Activated CD8-positive, alpha-beta memory T cell treated with anti-CD3 and anti-CD28 coated beads, Interleukin-2, amount 50 U/mL, for 4 hours (primary cell): ENCODE measurements at regions not wholly inside any gene's neighbourhood (a gene's known extent, or its start where the extent isn't known, plus 50 kb on each side); places are given as distances from the start of the nearest gene placed in this dataset.
"Not testable (repeated sequence)": the region's sequence is repeated elsewhere in the genome, so short reads cannot be mapped to it uniquely, and the experiment has no call there.

Experiments used
- DNase-seq: peaks from one replicate; pipeline ENCODE4 v3.0.0-alpha.2; 2020

DNA sequence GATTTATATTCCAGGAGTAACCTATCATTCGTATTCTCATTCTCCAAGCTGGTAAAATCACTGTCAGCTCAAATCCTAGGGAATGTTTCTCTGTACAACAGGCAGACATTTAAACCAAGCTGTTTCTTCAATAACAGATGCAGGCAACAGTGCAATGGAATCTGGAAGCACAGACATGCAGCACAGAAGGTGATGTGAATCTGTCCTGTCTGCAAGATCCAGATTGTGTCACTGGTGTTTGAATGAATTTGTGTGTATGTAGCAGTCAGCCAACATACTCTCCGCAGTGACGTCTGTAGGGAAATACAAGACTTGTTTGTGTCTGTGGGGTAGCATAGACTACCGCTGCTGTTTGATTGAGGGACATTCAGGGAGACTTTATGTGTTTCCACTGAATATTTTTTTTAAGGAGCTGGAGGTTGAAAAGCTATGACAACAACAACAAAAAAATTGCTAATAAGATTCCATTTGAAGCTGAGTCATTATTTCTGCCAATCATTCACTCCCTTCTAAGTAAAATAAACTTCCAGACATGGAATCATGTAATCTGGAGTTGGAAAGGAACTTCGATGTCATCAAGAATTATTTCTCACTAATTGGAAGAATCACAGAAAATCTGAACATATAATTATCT, 122.9 kb upstream of the MYO3A start:
- no peak for DNase-seq

DNA sequence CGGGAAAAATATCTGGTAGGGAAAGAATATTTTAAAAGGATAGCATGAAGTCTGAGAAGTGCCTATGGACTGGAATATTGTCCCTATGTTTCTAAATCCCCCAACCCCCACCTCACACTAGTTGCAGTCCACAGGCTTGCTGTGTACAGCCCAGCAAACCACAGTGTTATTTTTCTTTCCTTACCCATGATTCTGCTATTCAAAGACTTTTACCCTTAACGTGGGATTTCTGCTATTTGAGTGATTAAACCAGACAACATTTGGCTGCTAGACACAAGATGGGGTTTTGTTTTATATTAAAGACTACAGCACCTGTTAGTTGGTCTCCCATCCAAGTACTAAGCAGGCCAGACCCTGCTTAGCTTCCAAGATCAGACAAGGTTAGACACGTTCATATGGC, 120.5 kb upstream of the MYO3A start:
- DNase-seq, result no peak

DNA sequence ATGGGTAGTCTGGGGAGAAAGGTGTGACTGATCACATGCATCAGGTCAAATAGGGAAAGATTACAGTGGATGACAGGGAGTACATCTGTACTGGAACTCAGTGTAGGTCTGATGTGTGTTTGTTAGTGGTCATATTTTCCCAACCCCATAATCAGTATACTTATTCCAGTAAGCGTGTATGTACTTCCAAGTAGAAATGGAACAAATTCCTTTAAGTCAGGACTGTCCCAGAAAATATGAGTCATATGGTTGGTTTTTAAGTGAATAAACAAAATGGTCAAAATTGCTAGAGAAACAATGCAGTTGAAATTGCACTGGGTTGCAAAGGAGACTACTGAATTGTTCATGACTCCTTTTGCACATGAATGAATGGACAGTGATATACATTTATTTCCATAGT, 118.8 kb upstream of the MYO3A start:
- no peak for DNase-seq

DNA sequence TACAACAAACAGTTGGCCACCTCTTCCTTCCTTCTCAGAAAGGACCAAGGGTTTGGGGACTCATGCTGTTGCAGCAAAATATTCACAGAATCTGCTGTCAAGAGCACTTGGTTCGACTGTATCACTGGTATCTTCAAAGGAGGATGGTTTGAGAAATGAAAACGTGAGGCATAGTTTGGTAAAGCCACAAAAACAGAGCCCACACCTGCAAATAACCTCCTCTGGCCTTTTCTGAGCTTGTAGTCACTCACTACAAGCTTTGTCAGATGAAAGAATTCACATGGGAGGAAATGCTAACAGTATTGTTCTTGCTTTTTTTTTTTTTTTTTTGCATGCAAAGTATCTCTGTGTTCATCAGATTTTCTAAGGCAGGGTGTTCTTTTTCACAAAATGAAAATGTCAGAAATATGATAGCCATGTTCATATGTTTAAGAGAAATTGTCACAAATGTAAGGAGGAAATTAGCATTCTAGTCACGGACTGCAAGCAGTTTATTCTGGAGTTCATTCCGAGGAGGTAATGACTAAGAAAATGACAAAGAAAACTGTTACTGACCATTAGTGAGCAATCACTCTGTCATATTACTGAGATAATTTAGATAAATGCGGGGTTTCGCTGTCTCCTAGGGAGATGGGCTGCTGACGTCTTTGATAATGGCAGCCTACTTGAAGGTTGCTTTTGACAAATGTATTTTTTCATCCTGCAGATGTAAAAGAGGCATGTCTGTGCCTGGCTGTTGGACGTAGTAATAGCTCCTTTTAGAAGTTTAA, 117.8 kb upstream of the MYO3A start:
- no peak for DNase-seq

DNA sequence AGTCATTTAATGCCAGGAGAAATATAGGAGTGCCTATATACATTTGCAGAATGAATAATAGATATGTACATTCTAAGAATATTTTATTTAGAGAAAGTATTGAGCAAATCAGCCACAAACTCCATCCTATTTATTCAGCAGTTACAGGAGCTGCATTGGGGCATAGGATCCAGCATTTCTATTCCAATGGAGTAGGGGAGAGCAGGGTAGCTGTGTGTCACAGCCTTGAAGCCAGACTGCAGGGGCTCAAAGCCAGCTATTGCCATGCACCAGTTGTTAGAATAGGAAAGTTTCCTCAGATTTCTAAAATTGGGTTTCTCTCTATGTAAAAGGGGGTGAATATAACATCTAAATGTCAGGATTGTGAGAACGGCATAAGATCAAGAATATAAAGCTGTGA, 116.8 kb upstream of the MYO3A start:
- no peak for DNase-seq

DNA sequence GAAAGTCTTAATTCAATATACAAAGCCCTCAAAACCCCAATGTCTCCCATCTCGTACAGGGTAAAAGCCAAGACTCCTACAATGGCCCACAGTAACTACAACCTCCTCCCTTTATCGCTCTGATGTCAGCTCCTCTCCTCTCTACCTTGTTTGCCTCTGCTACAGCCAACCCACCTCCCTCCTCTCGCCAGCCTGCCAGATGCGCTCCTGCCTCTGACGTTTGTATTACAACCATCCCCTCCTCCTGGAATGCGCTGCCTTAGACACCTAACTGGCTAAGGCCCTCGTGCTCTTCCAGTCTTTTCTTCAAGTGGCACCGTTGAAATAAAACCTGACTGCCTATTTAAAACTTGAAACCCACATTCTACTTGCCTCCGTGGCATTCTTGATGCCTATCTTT, 115.3 kb upstream of the MYO3A start:
- no peak for DNase-seq

DNA sequence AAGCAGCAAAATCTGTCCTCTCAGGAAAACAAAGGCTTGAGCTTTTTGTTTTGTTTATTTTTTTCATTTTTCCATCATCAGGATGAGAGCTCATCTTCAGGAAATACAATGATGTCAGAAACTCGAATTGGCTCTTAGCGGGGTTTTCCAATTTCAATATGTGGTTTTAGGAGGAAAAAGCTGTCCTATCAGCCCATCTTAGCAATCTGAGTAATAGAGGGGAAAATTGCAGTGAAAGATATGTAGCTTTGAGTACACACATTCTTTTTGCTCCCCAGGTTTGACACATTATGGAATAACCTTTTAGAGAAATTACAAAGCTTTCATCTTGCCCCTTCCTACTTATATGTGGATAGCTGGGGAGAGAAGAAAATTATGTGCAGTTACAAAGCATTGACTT, 113.6 kb upstream of the MYO3A start:
- no peak for DNase-seq

DNA sequence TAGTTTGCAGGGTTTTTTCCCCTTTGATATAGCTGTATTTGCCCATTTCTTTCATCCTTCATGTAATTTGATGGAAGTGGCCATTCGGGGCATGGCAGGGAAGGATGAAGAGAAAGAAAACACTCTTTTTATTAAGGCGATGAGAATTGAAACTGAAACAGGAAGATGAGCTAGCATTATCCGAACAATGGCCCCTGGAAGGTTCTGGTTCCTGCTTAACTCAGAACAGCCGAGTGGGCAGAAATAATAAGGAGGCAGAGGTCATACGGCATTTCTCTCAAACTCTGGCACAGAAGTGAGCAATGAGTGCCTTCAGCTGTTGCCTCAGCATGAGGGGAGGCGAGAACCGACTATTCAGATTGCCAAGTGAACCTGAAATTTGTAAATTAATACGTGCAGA, 113.2 kb upstream of the MYO3A start:
- DNase-seq, result no peak

DNA sequence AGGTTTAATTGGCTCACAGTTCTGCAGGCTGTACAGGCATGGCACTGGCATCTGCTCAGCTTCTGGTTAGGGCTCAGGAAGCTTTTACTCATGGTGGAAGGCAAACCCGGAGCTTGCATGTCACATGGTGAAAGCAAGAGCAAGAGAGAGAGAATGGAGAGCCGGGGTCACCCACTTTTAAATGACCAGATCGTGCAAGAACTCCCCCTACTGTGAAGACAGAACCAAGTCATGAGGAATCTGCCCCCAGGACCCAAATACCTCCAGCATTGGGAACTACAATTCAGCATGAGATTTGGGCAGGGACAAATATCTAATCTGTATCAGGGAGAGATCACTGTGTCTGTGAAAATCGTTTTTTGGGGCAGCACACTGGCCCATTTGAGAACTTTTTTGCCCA, 110.0 kb upstream of the MYO3A start:
- DNase-seq, result no peak

DNA sequence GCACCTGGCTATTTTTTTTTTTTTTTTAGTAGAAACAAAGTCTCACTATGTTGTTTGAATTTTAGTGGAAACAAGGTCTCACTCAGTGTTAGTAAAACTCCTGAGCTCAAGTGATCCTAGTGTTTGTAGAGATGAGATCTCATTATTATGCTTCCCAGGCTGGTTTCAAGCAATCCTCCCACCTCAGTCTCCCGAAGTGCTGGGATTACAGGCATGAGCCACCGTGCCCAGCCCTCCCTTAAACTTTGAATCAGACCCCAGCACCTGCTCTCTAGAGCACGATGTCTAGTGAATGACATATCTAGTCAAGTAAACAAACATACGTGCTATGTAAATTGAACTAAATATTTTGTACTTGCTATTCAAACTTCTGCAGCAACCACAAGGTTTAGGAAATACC, 105.6 kb upstream of the MYO3A start:
- no peak for DNase-seq

DNA sequence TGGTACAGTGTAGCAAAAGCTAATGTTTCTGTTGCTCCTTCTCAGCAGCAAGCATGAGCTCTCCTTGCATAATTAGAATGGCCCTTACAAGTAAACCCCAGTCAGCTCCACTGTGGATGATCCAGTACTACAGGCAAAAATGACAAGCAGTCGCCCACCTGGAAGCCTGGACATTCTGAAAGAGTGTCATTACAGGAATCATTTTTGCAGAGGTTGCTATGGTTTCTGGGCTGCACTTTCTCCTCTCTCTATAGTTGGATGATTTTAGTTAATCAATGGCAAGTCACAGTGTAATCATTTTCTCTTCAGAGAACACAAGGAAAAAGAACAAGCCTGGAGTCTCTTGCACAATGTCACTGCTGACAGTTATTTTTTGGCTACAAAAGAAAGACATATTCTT, 102.9 kb upstream of the MYO3A start:
- DNase-seq, result no peak

DNA sequence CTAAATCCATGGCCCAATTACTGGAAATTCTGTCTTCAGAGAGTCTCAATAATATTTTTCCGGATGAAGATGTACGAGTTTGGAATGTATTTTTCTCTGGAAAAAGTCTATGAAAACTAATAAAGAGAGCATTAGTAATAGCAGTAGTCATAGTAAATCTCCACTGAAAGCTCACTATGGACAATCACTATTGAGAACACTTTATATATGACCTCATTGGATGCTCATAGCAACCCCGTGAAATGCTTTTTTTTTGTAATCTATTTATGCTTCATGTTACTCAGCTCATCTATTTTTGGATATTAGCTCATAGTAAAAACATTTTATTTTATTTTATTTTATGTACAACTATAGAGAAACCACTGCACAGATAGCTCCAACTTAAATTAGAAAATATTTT, 94.3 kb upstream of the MYO3A start:
- no peak for DNase-seq

DNA sequence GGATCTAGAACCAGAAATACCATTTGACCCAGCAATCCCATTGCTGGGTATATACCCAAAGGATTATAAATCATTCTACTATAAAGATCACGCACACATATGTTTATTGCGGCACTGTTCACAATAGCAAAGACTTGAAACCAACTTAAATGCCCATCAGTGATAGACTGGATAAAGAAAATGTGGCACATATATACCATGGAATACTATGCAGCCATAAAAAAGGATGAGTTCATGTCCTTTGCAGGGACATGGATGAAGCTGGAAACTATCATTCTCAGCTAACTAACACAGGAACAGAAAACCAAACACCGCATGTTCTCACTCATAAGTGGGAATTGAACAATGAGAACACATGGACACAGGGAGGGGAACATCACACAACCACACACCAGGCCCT, 93.2 kb upstream of the MYO3A start:
- DNase-seq, result not testable (repeated sequence)

DNA sequence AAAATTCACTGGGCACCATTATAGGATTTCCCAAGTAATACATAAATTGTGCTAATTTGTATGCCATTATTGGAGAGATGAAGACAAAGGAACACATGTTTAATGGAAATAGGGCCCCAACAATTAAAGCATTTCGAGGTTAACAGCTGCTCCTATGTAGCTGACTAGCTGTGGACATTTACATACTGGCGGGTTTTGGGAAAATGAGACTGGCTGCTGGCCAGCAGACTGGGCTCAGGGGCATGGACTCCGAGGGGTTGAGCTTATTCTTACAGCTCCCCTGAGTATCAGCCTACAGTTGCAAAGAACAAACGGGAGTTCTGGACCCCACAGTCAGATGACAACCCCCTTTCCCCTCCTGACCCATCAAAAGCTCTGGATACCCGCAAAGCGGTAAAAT, 91.9 kb upstream of the MYO3A start:
- DNase-seq, result no peak

DNA sequence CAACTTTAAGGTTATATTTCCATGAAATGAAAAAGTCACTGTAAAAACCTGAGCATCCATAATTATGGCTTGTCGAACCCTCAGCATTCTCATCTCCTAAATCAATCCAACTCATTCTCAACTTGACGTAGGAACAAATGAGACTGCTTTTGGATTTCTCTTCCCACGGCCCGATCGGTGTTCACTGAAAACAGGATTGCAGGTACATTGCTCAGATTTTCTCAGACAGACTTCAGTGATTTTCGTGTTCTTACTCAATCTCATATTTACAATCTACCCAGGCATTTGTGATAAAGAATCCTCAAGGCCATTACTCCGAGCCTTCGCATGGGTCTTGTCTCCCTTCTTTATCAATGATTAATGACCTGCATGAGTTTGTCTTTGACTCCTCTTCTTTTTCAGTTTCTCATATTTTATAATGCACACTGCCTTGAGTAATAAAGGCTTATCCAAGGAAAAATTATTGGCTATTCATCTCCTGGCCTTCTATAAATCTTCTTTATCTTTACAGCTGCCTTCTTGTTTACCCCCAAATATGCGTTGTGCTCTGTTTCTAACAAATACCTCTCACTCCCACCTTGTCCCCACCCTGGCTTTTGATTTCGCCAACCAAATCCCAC, 90.4 kb upstream of the MYO3A start:
- DNase-seq, result no peak

DNA sequence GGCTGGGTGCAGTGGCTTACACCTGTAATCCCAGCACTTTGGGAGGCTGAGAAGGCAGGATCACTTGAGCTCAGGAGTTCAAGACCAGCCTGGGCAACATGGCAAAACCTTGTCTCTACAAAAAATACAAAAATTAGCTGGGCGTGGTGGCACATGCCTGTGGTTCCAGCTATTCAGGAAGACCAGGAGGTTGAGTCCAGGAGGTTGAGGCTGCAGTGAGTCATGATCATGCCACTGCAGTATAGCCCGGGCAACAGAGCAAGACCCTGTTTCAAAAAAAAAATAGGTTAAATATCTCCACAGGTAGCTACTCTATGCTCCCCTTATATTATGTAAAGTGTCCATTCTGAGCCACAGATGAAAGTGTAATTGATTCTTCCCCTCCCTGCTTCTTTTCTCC, 89.3 kb upstream of the MYO3A start:
- not testable (repeated sequence) for DNase-seq

DNA sequence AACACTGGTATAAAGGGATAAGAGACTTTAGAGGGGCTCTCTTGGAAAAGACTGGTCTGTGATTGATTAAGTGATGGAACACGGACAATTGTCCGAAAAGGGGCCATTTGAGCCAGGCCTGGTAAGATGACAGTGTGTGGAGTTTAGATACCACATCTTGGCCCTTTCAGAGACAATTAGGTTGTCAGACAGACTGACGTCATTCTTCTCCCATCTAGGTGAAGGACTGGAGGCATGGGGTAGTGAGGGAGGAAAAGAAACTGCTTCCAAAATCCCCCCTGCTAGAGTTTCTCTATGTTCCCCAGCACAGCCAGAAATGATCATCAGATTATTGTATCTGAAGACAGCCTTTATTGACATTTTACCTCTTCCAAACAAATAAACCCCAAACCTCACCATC, 84.8 kb upstream of the MYO3A start:
- no peak for DNase-seq

DNA sequence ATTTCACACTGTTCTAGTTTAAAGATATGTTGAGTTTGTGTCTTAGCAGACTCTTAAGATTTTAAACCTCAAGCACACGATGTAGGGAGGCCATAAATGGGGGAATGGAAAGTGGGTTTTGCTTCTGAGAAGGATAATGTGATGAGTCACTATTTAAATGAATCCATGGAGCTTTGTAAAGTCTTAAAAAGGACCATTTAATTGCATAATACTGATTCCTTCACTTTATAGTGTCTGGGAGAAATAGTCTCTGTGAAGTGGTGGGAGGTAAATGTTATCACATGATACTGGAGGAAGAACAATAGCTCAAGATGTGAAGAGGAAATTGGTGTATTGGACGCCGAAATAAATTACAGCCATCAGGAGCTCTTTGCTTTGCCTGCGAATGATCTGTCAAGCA, 84.0 kb upstream of the MYO3A start:
- no peak for DNase-seq

DNA sequence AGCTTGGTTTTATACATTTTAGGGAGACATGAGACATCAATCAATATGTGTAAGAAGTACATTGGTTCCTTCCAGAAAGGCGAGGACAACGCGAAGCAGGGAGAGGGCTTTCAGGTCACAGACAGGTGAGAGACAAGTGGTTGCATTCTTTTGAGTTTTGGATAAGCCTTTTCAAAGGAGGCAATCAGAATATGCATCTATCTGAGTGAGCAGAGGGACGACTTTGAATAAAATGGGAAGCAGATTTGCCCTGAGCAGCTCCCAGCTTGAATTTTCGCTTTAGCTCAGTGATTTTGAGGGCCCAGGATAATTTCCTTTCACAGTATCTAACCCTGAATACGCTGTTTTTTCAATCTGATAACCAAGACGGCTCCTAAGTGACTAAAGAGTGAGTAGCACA, 82.5 kb upstream of the MYO3A start:
- no peak for DNase-seq

DNA sequence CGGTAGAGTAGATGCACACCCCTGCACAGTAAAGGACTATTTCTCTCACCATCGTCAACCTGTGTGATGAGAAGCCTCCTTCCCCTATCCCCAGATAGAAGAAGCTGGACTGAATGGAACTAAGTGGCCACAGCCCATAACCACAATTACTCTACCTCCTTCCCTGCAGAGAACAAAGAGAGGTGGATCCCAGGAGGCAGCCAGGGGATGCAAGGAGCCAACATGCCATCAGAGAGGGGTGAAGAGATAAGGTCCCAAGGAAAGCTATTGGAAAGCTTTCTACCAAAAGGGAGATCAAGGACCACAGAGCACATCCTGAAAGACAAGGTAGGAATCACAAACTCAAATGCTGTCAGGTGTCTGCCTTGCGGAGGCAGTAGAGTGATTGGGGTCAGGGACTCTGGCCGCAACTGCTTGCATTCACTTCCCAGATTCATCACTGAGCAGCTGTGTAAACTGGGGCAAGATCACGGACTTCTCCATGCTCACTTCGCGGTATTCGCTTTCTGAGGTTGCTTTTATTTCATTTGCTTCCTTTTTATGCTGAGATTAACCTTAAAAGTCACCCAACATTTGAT, 81.6 kb upstream of the MYO3A start:
- no peak for DNase-seq

DNA sequence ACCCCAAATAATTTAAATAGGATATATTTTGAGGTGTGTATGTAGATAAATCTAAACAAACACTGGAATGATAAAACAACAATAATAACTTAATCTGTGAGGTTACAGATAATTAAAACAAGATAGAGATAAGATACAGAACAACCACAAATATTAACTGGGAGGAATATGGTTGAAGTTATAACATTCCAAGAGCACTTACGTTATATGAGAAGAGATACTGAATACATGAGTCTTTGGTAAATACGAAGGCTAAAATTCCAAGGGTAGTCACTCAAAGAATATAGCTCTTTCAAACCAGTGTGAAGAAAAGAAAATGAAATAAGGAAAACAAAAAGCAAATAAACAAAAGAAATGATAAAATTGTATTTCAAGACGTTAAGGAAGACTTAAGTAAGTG, 76.0 kb upstream of the MYO3A start:
- DNase-seq, result no peak

DNA sequence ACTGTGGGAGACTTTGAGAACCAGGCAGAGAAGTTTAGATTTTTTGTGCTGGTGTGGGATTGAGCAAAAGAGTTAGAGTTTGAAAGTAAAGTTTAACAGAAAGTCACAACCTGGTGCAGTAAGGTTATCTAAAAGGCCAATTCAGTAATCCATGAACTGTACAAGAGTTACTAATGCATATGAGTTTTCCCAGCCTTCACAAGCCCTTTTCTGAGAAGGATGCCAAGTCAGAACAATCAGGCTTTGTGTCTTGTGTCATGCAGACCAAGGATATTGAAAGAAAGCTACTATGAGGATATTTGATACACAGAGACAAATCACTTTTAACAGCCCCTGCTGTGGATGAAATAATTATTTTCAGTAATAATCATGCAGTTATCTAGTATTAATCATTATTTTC, 68.8 kb upstream of the MYO3A start:
- DNase-seq, result no peak

DNA sequence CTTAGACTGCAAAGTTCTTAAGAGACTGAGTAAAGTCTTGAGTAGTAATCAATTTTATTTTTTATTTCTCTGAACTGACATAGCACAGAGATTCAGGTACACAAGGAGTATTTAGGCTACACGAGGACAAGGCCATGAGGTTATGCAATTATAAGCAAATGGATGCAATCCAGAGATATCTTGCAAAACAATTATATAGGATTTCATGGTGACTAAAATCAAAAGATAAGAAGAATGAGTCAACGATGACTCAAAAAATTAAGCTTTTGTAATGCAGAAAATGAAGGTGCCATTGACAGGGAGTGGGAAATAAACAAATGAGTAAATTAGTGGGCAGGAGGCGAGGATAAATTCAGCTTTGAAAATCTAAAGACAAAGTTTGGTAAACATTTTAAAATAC, 66.7 kb upstream of the MYO3A start:
- no peak for DNase-seq

DNA sequence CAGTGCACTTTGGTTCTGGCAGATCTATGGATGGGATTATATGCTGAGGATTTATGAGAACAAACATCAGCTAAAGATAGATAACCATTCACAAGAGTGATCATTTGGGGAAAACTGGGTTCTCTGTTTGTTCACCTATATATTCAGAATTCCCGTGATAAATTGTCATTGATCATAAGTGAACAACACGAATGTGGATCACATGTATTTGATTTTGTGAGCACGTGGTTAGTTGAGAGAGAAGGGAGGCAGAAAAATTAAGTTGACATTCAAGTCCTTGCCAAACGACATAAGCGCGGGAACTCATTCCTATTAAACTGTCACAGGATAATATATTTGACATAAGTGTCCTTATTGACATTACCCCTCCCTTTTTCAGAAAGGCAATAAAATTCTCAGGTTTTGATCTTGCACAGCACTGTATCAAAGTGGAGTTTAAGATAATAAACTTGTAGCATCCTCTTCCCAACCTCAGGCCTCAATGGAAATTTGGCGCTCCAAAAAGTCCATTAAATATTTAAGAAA, 64.9 kb upstream of the MYO3A start:
- DNase-seq, result no peak
